ENCODE measurements at regions not wholly inside any gene's neighbourhood (a gene's known extent, or its start where the extent isn't known, plus 50 kb on each side); places are given as distances from the start of the nearest gene placed in this dataset.

DNA sequence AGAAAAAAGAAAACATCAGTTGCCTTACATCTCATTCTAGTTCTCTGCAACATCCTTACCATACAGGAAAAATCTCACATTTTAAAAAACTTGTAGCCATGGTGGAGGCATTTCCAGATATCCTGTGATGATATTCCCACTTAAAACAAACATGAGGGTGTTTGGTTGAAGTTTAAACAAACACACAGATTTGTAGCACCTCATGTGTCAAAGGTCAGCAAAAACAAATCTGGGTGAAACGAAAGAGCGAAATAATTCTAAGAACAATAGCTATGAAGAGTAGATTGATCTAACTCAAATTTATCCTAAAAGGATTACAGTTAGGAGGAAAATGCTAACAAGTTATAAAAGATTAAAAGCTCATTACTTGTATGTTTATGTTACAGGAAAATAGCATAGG is 83.1 kb upstream of the IRX5 start:
- Histone ChIP-seq H3K9ac (ENCODE audit: low read length) (no peak overlapping the region), H3K4me3 (ENCODE audit: low read length) (no peak overlapping the region), H3F3A (ENCODE audit: insufficient read depth, low read length, poor library complexity, severe bottlenecking) (no peaks in the 10 kb centered on the region), H3K9me2 (ENCODE audit: insufficient read depth, low read length) (no peaks in the 10 kb centered on the region), H3K9me3 (ENCODE audit: low read length) (peaks cover 6% of the 10 kb centered on the region), H3K4me2 (ENCODE audit: low read length) (no peak overlapping the region), H2AFZ (ENCODE audit: low read depth, low read length) (no peak overlapping the region), H4K20me1 (ENCODE audit: insufficient read depth) (no peaks in the 10 kb centered on the region), H3K36me3 (ENCODE audit: insufficient read depth, low read length) (no peaks in the 10 kb centered on the region), H3K27me3 (ENCODE audit: insufficient read depth, low read depth, low read length) (no peaks in the 10 kb centered on the region), H3K79me2 (replicated peaks; ENCODE audit: insufficient read depth, low read length) (no peaks in the 10 kb centered on the region), H3K27ac (ENCODE audit: low read length) (no peak overlapping the region)
- TF ChIP-seq POLR2AphosphoS5 (IDR thresholded peaks at IDR 0.05) (no peak), TAF1 (IDR thresholded peaks at IDR 0.05; ENCODE audit: low read depth) (no peak), SMC3 (conservative IDR thresholded peaks at IDR 0.05; ENCODE audit: poor library complexity) (no peak), EP300 (conservative IDR thresholded peaks at IDR 0.05; ENCODE audit: poor library complexity, severe bottlenecking) (no peak), RAD21 (conservative IDR thresholded peaks at IDR 0.05) (no peak), MXI1 (conservative IDR thresholded peaks at IDR 0.05; ENCODE audit: poor library complexity, severe bottlenecking) (no peak), EZH2 (IDR thresholded peaks at IDR 0.05; ENCODE audit: borderline replicate concordance, insufficient read depth, low read length, poor library complexity, severe bottlenecking) (no peak), REST (IDR thresholded peaks at IDR 0.05; ENCODE audit: borderline replicate concordance) (no peak)
- TF ChIP-seq, protein P1, sequence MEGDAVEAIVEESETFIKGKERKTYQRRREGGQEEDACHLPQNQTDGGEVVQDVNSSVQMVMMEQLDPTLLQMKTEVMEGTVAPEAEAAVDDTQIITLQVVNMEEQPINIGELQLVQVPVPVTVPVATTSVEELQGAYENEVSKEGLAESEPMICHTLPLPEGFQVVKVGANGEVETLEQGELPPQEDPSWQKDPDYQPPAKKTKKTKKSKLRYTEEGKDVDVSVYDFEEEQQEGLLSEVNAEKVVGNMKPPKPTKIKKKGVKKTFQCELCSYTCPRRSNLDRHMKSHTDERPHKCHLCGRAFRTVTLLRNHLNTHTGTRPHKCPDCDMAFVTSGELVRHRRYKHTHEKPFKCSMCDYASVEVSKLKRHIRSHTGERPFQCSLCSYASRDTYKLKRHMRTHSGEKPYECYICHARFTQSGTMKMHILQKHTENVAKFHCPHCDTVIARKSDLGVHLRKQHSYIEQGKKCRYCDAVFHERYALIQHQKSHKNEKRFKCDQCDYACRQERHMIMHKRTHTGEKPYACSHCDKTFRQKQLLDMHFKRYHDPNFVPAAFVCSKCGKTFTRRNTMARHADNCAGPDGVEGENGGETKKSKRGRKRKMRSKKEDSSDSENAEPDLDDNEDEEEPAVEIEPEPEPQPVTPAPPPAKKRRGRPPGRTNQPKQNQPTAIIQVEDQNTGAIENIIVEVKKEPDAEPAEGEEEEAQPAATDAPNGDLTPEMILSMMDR (IDR thresholded peaks at IDR 0.05; ENCODE audit: poor library complexity, severe bottlenecking), result no peak

GRCh38 chr16:54847207-54847606 is 83.5 kb upstream of the IRX5 start:
- no peak overlapping the region for H3K4me3 ChIP-seq (ENCODE audit: low read length)
- H3F3A ChIP-seq (ENCODE audit: insufficient read depth, low read length, poor library complexity, severe bottlenecking), result no peaks in the 10 kb centered on the region
- no peaks in the 10 kb centered on the region for H4K20me1 ChIP-seq (ENCODE audit: insufficient read depth)
- no peaks in the 10 kb centered on the region for H3K27me3 ChIP-seq (ENCODE audit: insufficient read depth, low read depth, low read length)
- H3K9me3 ChIP-seq (ENCODE audit: low read length), result peaks cover 6% of the 10 kb centered on the region
- no peak overlapping the region for H2AFZ ChIP-seq (ENCODE audit: low read depth, low read length)
- no peak overlapping the region for H3K9ac ChIP-seq (ENCODE audit: low read length)
- H3K36me3 ChIP-seq (ENCODE audit: insufficient read depth, low read length), result no peaks in the 10 kb centered on the region
- no peak for TF ChIP-seq TAF1 (IDR thresholded peaks at IDR 0.05; ENCODE audit: low read depth)
- no peak for TF ChIP-seq POLR2AphosphoS5 (IDR thresholded peaks at IDR 0.05)
- TF ChIP-seq SMC3 (conservative IDR thresholded peaks at IDR 0.05; ENCODE audit: poor library complexity), result no peak
- TF ChIP-seq, protein P1 (IDR thresholded peaks at IDR 0.05; ENCODE audit: poor library complexity, severe bottlenecking), result no peak
- no peak for TF ChIP-seq REST (IDR thresholded peaks at IDR 0.05; ENCODE audit: borderline replicate concordance)
- TF ChIP-seq EP300 (conservative IDR thresholded peaks at IDR 0.05; ENCODE audit: poor library complexity, severe bottlenecking), result no peak
- no peak for TF ChIP-seq RAD21 (conservative IDR thresholded peaks at IDR 0.05)
- no peak for TF ChIP-seq EZH2 (IDR thresholded peaks at IDR 0.05; ENCODE audit: borderline replicate concordance, insufficient read depth, low read length, poor library complexity, severe bottlenecking)
- TF ChIP-seq MXI1 (conservative IDR thresholded peaks at IDR 0.05; ENCODE audit: poor library complexity, severe bottlenecking), result no peak
- H3K79me2 ChIP-seq (replicated peaks; ENCODE audit: insufficient read depth, low read length), result no peaks in the 10 kb centered on the region
- H3K4me2 ChIP-seq (ENCODE audit: low read length), result no peak overlapping the region
- no peaks in the 10 kb centered on the region for H3K9me2 ChIP-seq (ENCODE audit: insufficient read depth, low read length)
- no peak overlapping the region for H3K27ac ChIP-seq (ENCODE audit: low read length)
